HepG2 (cell line): ENCODE measurements at regions not wholly inside any gene's neighbourhood (a gene's known extent, or its start where the extent isn't known, plus 50 kb on each side); places are given as distances from the start of the nearest gene placed in this dataset.

Source experiments
- ATAC-seq: fragments of 200-7000 bp; cut with Tn5 transposase; 3 replicates; pipeline ENCODE4 v1.9.1; 2020; ENCODE audit warnings: mild to moderate bottlenecking, moderate library complexity
- BruUV-seq: library from RNA; stranded (reverse); fragments of 400-500 nt; replicated peaks from 2 replicates; lab custom pipeline; 2021; lab: Mats Ljungman, UMichigan
- CTCF ChIA-PET: fragments of 300-600 bp; formaldehyde crosslinking; extraction: SDS; loops from one replicate; lab custom pipeline; 2021; ENCODE audit warnings: low total read pairs, inconsistent platforms, low intra/inter-chr PET ratio; lab: Yijun Ruan, JAX
- POLR2A ChIA-PET: fragments of 350-600 bp; sonication (Branson Sonifier 250); formaldehyde crosslinking; loops from one replicate; lab custom pipeline; 2020; ENCODE audit warnings: antibody characterized with exemption, inconsistent platforms; lab: Yijun Ruan, JAX
- DNase-seq: peaks from one replicate; pipeline ENCODE4 v3.0.0-alpha.2; 2015; ENCODE audit warnings: low spot score
- FAIRE-seq: peaks from 3 replicates; lab custom pipeline; 2011; peaks lifted over from hg19 to GRCh38; lab: Jason Lieb, UNC
- H2AFZ ChIP-seq: one replicate; pipeline ENCODE4 v1.6.1; 2011; ENCODE audit warnings: low read length, inconsistent platforms
- H3K27ac ChIP-seq: fragments of 300-600 bp; 3 replicates; pipeline ENCODE4 v1.8.0; 2011; ENCODE audit warnings: mixed run types, mild to moderate bottlenecking, mixed read lengths, low read length, inconsistent platforms; ENCODE audit not compliant: insufficient read depth; ENCODE audit errors: extremely low read length
- H3K27me3 ChIP-seq, 2 experiments: fragments of 200-600 bp in 1 of 2; 2 replicates in 1 of 2; 3 replicates in 1 of 2; pipeline versions ENCODE4 v1.6.0 to v1.8.0; 2011; ENCODE audit warnings: low read length in 2 of 2, mild to moderate bottlenecking in 2 of 2, moderate library complexity in 2 of 2, inconsistent platforms in 1 of 2; ENCODE audit not compliant: insufficient read depth in 2 of 2, control insufficient read depth in 1 of 2
- H3K36me3 ChIP-seq, 2 experiments: fragments of 200-600 bp in 1 of 2; replicated peaks in 1 of 2; 2 replicates in 1 of 2; 3 replicates in 1 of 2; pipeline versions ENCODE4 v1.5.1 to v1.8.0; 2011; ENCODE audit warnings: low read length in 2 of 2, inconsistent platforms in 1 of 2; ENCODE audit not compliant: insufficient read depth in 2 of 2, control insufficient read depth in 1 of 2
- H3K4me1 ChIP-seq: 2 replicates; pipeline ENCODE4 v1.5.1; 2012; ENCODE audit warnings: low read length, inconsistent platforms; ENCODE audit not compliant: insufficient read depth
- H3K4me2 ChIP-seq: 2 replicates; pipeline ENCODE4 v1.6.0; 2011; ENCODE audit warnings: low read depth, low read length, inconsistent platforms
- H3K4me3 ChIP-seq, 3 experiments: fragments of 200-600 bp in 1 of 3; sonication (generic), shearing (Covaris generic) in 1 of 3; replicated peaks in 1 of 3; 2 replicates each; pipeline ENCODE4 v1.5.1; 2011 to 2016; ENCODE audit warnings: low read length in 3 of 3, inconsistent platforms in 2 of 3, low read depth in 2 of 3, mild to moderate bottlenecking in 2 of 3, control low read depth in 1 of 3, mixed read lengths in 1 of 3; ENCODE audit not compliant: insufficient read depth in 1 of 3
- H3K79me2 ChIP-seq: one replicate; pipeline ENCODE4 v1.6.1; 2011; ENCODE audit warnings: low read length, inconsistent platforms; ENCODE audit not compliant: insufficient read depth
- H3K9ac ChIP-seq: 2 replicates; pipeline ENCODE4 v1.6.0; 2011; ENCODE audit warnings: mild to moderate bottlenecking, low read depth, low read length, inconsistent platforms; ENCODE audit not compliant: insufficient read depth
- H3K9me3 ChIP-seq: 2 replicates; pipeline ENCODE4 v1.5.1; 2012; ENCODE audit warnings: mild to moderate bottlenecking, low read length
- H4K20me1 ChIP-seq: 2 replicates; pipeline ENCODE4 v1.6.0; 2011; ENCODE audit warnings: inconsistent platforms, mild to moderate bottlenecking, low read length, moderate library complexity; ENCODE audit not compliant: insufficient read depth
- DRAP1 ChIP-seq: IDR thresholded peaks from 2 replicates; pipeline ENCODE4 v1.6.1; 2016; ENCODE audit warnings: missing genetic modification reagents, missing compliant biosample characterization
- GATAD1 ChIP-seq: IDR thresholded peaks from 2 replicates; pipeline ENCODE4 v1.6.1; 2016; ENCODE audit warnings: missing genetic modification reagents, missing compliant biosample characterization
- HMG20B ChIP-seq: conservative IDR thresholded peaks from 2 replicates; pipeline ENCODE4 v1.6.1; 2016; ENCODE audit warnings: missing genetic modification reagents, missing compliant biosample characterization
- MBD4 ChIP-seq: IDR thresholded peaks from 2 replicates; pipeline ENCODE4 v1.6.1; 2012; ENCODE audit warnings: low read length, inconsistent platforms, borderline replicate concordance
- MNT ChIP-seq: fragments of 450-650 bp; IDR thresholded peaks from 2 replicates; pipeline ENCODE4 v1.6.1; 2016
- NFIC ChIP-seq: IDR thresholded peaks from 2 replicates; pipeline ENCODE4 v1.6.1; 2012; ENCODE audit warnings: mild to moderate bottlenecking, low read length, inconsistent platforms
- NR0B2 ChIP-seq: sonication (generic); formaldehyde crosslinking; IDR thresholded peaks from 2 replicates; pipeline ENCODE4 v1.4.0; 2020; ENCODE audit warnings: mild to moderate bottlenecking, missing genetic modification reagents
- ZBED4 ChIP-seq: sonication (generic); formaldehyde crosslinking; IDR thresholded peaks from 2 replicates; pipeline ENCODE4 v1.4.0; 2020; ENCODE audit warnings: missing genetic modification reagents, borderline replicate concordance
- ZNF224 ChIP-seq: sonication (generic); formaldehyde crosslinking; IDR thresholded peaks from 2 replicates; pipeline ENCODE4 v1.5.0; 2020; ENCODE audit warnings: mild to moderate bottlenecking, missing genetic modification reagents
- ZNF547 ChIP-seq: sonication (generic); formaldehyde crosslinking; IDR thresholded peaks from 2 replicates; pipeline ENCODE4 v1.5.1; 2020; ENCODE audit warnings: mild to moderate bottlenecking, missing genetic modification reagents
- ZNF572 ChIP-seq: sonication (generic); formaldehyde crosslinking; IDR thresholded peaks from 2 replicates; pipeline ENCODE4 v1.5.1; 2020; ENCODE audit warnings: mild to moderate bottlenecking, missing genetic modification reagents
- ZNF740 ChIP-seq: sonication (generic); formaldehyde crosslinking; IDR thresholded peaks from 2 replicates; pipeline ENCODE4 v1.4.0; 2020; ENCODE audit warnings: missing genetic modification reagents
- ZSCAN9 ChIP-seq: IDR thresholded peaks from 2 replicates; pipeline ENCODE4 v1.6.1; 2016; ENCODE audit warnings: borderline replicate concordance
- WGBS: methylation state at CpG from one replicate; pipeline ENCODE4 v1.1.6; 2017; ENCODE audit warnings: low lambda C conversion rate; 5-methylcytosine and 5-hydroxymethylcytosine counted together
- in situ Hi-C: cut with HindIII; loops from 2 replicates; pipeline ENCODE4 v1.10.0; 2017; ENCODE audit warnings: low pct_unique_long_range_greater_than_20kb; ENCODE audit not compliant: extremely low pct_ligation_motif_present
- intact Hi-C: fragments of 100-400 bp; cut with micrococcal nuclease; formaldehyde crosslinking; loops from one replicate; pipeline ENCODE4 v1.10.0; 2022; ENCODE audit not compliant: unreplicated experiment

GRCh38 chr4:102129810-102130209 is 215.5 kb downstream of the SLC39A8 start:
- Histone ChIP-seq H3K4me3 (no peak overlapping the region), H3K79me2 (no peaks in the 10 kb centered on the region), H4K20me1 (no peaks in the 10 kb centered on the region), H3K9me3 (no peaks in the 10 kb centered on the region)
- no TSS peak for BruUV-seq
- in situ Hi-C loops: no loop called here
- FAIRE-seq: no peak
- TF ChIP-seq ZNF740 (CRISPR knock-in tag) (no peak), ZSCAN9 (CRISPR knock-in tag) (no peak), ZNF547 (CRISPR knock-in tag) (no peak), GATAD1 (CRISPR knock-in tag) (no peak), ZBED4 (no peak), MNT (no peak), NR0B2 (CRISPR knock-in tag) (no peak), MBD4 (no peak), NFIC (no peak), DRAP1 (CRISPR knock-in tag) (no peak), HMG20B (CRISPR knock-in tag) (no peak), ZNF224 (CRISPR knock-in tag) (no peak), ZNF572 (no peak)
- TF ChIP-seq, all 625 proteins: peak for 0
- no peak overlapping the region for H3K27ac ChIP-seq
- intact Hi-C loops: no loop called here
- H2AFZ ChIP-seq: no peak overlapping the region
- no peaks in the 10 kb centered on the region for H3K27me3 ChIP-seq
- H3K4me1 ChIP-seq: no peaks in the 10 kb centered on the region
- no peak for DNase-seq
- H3K36me3 ChIP-seq: no peaks in the 10 kb centered on the region
- CTCF ChIA-PET: no interaction called here
- WGBS: 8% methylated on average over 1 of the region's 1 CpG
- no peak overlapping the region for H3K4me2 ChIP-seq
- POLR2A ChIA-PET: no interaction called here
- H3K9ac ChIP-seq: no peak overlapping the region
- no peak for ATAC-seq
